Lung (tissue), 11 donors: ENCODE measurements at regions not wholly inside any gene's neighbourhood (a gene's known extent, or its start where the extent isn't known, plus 50 kb on each side); places are given as distances from the start of the nearest gene placed in this dataset.

Experiments
- ATAC-seq: fragments of 200-7000 bp; cut with Tn5 transposase; one replicate; pipeline ENCODE4 v1.9.1; 2020; ENCODE audit warnings: moderate number of reproducible peaks; ENCODE audit not compliant: insufficient read depth, low FRiP score
- DNase-seq, 3 donors: peaks; one replicate each; pipeline ENCODE4 v3.0.0-alpha.2; 2013 to 2017
- H3K27ac ChIP-seq, 2 donors: one replicate each; pipeline ENCODE4 v1.5.1; 2013; ENCODE audit warnings: mild to moderate bottlenecking in 2 of 2, moderate library complexity in 2 of 2, control low read depth in 1 of 2, inconsistent platforms in 1 of 2, low read depth in 1 of 2, low read length in 1 of 2
- H3K27me3 ChIP-seq, 3 donors: one replicate each; pipeline ENCODE4 v1.5.1; 2013; ENCODE audit warnings: low read length in 2 of 3; ENCODE audit not compliant: control insufficient read depth in 3 of 3, insufficient read depth in 3 of 3
- H3K36me3 ChIP-seq, 4 donors: one replicate each; pipeline ENCODE4 v1.5.1; 2013; ENCODE audit warnings: low read length in 4 of 4, mild to moderate bottlenecking in 1 of 4, moderate library complexity in 1 of 4; ENCODE audit not compliant: control insufficient read depth in 4 of 4, insufficient read depth in 4 of 4
- H3K4me1 ChIP-seq, 5 donors: one replicate each; pipeline ENCODE4 v1.5.1; 2013; ENCODE audit warnings: low read length in 5 of 5, mild to moderate bottlenecking in 2 of 5, moderate library complexity in 1 of 5; ENCODE audit not compliant: control insufficient read depth in 5 of 5, insufficient read depth in 5 of 5
- H3K4me3 ChIP-seq: one replicate; pipeline ENCODE4 v1.5.1; 2013; ENCODE audit warnings: mild to moderate bottlenecking, control low read depth, moderate library complexity
- H3K9ac ChIP-seq, 2 donors: one replicate each; pipeline ENCODE4 v1.5.1; 2013; ENCODE audit warnings: low read length in 2 of 2, control low read depth in 1 of 2; ENCODE audit not compliant: insufficient read depth in 1 of 2
- H3K9me3 ChIP-seq, 4 donors: one replicate each; pipeline ENCODE4 v1.5.1; 2013; ENCODE audit warnings: low read length in 3 of 4, mild to moderate bottlenecking in 1 of 4, moderate library complexity in 1 of 4; ENCODE audit not compliant: control insufficient read depth in 4 of 4, insufficient read depth in 3 of 4
- CTCF ChIP-seq: IDR thresholded peaks from 2 replicates; pipeline ENCODE4 v1.5.1; 2012; ENCODE audit warnings: mild to moderate bottlenecking; ENCODE audit errors: control extremely low read depth, extremely low read depth
- WGBS, 2 donors: extraction: QIAGEN DNeasy Blood & Tissue Kit; methylation state at CpG; one replicate each; pipeline ENCODE4 v1.1.7; 2013; 5-methylcytosine and 5-hydroxymethylcytosine counted together
- donor health status: control.
- donor health status: control.
- donor health status: Bipolar disorder and iron deficiency.
- donor health status: healthy.
- donor health status: DM: yes; HTN: yes; CAD: no.

GRCh38 chr3:82133070-82133606, 371.7 kb upstream of the GBE1 start:
- peak; percentile 47 for TF ChIP-seq CTCF
- peak; percentile 54 to 73 (median 68) for DNase-seq
- no peak overlapping the region for H3K27ac ChIP-seq
- peak; percentile 77 for ATAC-seq
- H3K9me3 ChIP-seq, result no peaks in the 10 kb centered on the region
- H3K9ac ChIP-seq, result no peak overlapping the region
- H3K36me3 ChIP-seq, result no peaks in the 10 kb centered on the region
- H3K4me1 ChIP-seq, result peaks cover 0 to 1% (median 0%) of the 10 kb centered on the region in 5 donors
- H3K4me3 ChIP-seq, result no peak overlapping the region
- WGBS, 2 donors, result 32 to 38% methylated on average over 5 of the region's 5 CpGs
- H3K27me3 ChIP-seq, result peaks cover 0 to 2% (median 0%) of the 10 kb centered on the region in 3 donors

DNA sequence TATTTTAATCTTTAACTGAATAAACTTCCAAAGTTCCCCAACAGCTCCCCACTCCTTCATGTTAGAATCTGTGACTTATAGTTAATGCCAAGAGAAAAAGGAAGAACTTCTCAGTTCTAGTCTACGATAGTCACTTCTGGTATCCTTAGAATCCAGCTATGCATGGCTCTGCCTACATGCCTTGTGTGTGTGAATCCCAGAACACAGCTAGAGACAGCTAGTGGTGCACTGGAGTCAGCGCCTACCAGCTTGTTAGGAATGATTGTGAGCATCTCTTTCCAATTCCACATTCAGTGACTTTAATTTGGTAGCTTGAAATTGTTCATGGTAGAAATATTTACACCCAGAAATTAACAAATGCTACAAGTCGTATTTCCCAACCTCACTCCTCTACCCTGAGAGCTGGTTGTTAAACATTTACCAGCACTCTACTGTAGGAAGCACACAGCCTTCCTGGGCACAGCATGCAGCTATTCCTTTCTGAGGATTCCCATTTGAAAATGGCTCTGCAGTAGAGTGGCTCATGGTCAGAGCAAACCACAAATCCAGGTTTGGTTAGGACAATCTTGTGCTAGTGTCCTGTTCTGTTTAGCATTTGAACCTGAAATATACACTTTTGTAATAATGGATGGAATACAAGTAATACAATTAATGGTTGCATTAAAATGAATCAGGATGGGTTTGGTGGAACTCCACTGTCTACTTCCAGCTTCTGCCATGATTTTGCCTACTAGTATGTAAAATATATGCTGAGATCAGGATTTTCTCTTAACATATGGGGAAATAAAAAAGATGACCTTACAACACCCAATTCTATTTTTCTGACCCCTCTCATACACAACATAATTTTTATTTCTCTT, 371.0 kb upstream of the GBE1 start:
- ATAC-seq, result no peak

DNA sequence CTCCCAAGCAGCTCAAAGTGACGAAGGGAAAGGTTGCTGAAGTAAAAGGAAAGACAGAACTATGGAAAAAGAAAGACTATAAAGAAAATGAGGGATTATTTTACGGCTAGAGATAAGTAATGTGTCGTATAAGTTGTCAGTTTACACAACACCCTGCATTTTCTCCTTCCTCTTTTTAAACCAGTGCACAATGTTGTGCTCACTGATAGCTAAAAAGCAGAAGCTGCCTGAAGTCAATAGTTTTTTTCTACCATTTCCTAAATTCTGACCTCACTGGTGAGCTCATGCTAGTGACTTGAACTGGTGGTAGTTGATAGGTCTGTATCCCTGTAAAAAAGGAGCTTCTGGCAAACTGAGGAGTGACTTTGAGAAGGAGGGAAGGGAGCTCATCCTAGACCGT, 368.6 kb upstream of the GBE1 start:
- no peak for ATAC-seq
- H3K9ac ChIP-seq, result no peak overlapping the region
- no peak for TF ChIP-seq CTCF
- H3K4me3 ChIP-seq, result no peak overlapping the region
- DNase-seq, result no peak
- WGBS, 2 donors, result 46 to 73% methylated on average over 4 of the region's 4 CpGs
- H3K4me1 ChIP-seq, result peaks cover 0 to 1% (median 0%) of the 10 kb centered on the region in 5 donors
- H3K36me3 ChIP-seq, result no peaks in the 10 kb centered on the region
- H3K9me3 ChIP-seq, result no peaks in the 10 kb centered on the region
- peaks cover 0 to 2% (median 0%) of the 10 kb centered on the region in 3 donors for H3K27me3 ChIP-seq
- H3K27ac ChIP-seq, result no peak overlapping the region

More for the DNA sequence above, 371.0 kb upstream of the GBE1 start:
- no peak overlapping the region for H3K9ac ChIP-seq
- peaks cover 0 to 2% (median 0%) of the 10 kb centered on the region in 3 donors for H3K27me3 ChIP-seq
- H3K36me3 ChIP-seq, result no peaks in the 10 kb centered on the region
- H3K4me1 ChIP-seq, result peaks cover 0 to 1% (median 0%) of the 10 kb centered on the region in 5 donors
- peak in 1 of 3 donors; percentile 18 for DNase-seq
- TF ChIP-seq CTCF, result no peak
- no peak overlapping the region for H3K27ac ChIP-seq
- H3K4me3 ChIP-seq, result no peak overlapping the region
- 81 to 88% methylated on average over 3 of the region's 3 CpGs for WGBS, 2 donors
- H3K9me3 ChIP-seq, result no peaks in the 10 kb centered on the region
